Testis (tissue), 2 donors: ENCODE measurements at regions not wholly inside any gene's neighbourhood (a gene's known extent, or its start where the extent isn't known, plus 50 kb on each side); places are given as distances from the start of the nearest gene placed in this dataset.
"Not testable (repeated sequence)": the region's sequence is repeated elsewhere in the genome, so short reads cannot be mapped to it uniquely, and the experiment has no call there.

Source experiments
- DNase-seq: peaks from one replicate; pipeline ENCODE4 v3.0.0-alpha.2; 2019
- H3K27ac ChIP-seq, 2 donors: fragments of 200-600 bp; sonication (generic); one replicate each; pipeline ENCODE4 v1.5.1; 2019
- H3K27me3 ChIP-seq: fragments of 200-600 bp; sonication (generic); one replicate; pipeline ENCODE4 v1.5.1; 2019
- H3K36me3 ChIP-seq: fragments of 200-600 bp; sonication (generic); one replicate; pipeline ENCODE4 v1.5.1; 2017; ENCODE audit warnings: low read depth; ENCODE audit errors: missing control alignments
- H3K4me1 ChIP-seq: fragments of 200-600 bp; sonication (generic); one replicate; pipeline ENCODE4 v1.5.1; 2019
- H3K4me3 ChIP-seq, 2 donors: fragments of 200-600 bp; sonication (generic); one replicate each; pipeline ENCODE4 v1.5.1; 2017 to 2019
- H3K9me3 ChIP-seq: fragments of 200-600 bp; sonication (generic); one replicate; pipeline ENCODE4 v1.5.1; 2017
- CTCF ChIP-seq, 3 experiments: fragments of 450-650 bp in 2 of 3; fragments of 200-600 bp in 1 of 3; sonication (generic) in 1 of 3; IDR thresholded peaks; one replicate each; pipeline ENCODE4 v1.5.1; 2016 to 2019; ENCODE audit warnings: antibody characterized with exemption in 3 of 3, mild to moderate bottlenecking in 2 of 3, moderate library complexity in 1 of 3
- POLR2A ChIP-seq: fragments of 450-650 bp; IDR thresholded peaks from one replicate; pipeline ENCODE4 v1.6.1; 2017; ENCODE audit warnings: antibody characterized with exemption, mild to moderate bottlenecking, moderate library complexity
- WGBS, 2 donors: methylation state at CpG; one replicate each; pipeline ENCODE4 v1.1.5; 2018; 5-methylcytosine and 5-hydroxymethylcytosine counted together
- intact Hi-C: fragments of 100-400 bp; cut with DNase I; formaldehyde crosslinking; loops from one replicate; pipeline ENCODE4 v1.15.1; 2023; ENCODE audit warnings: low total_unique reads

DNA sequence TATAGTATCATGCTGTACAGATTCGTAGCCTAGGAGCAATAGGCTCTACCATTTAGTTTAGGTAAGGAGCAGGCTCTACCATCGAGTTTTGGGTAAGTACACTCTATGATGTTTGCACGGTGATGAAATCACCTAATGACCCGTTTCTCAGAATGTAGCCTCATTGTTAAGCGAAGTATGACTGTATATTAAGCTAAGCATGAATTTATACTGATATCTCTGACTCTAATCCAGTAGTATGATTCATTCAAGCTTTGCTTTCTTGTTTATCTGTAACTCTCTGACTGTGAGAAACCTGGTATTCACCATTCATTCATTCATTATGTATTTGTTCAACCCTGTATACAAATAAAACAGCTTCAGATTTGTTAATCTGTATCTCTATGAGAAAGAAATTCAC lies 283.9 kb upstream of the PRICKLE1 start:
- TF ChIP-seq CTCF (IDR thresholded peaks at IDR 0.05) (no peak), POLR2A (no peak)
- H3K4me3 ChIP-seq = no peak overlapping the region
- H3K27ac ChIP-seq = no peak overlapping the region
- 89 to 92% methylated on average over 5 of the region's 5 CpGs for WGBS, 2 donors
- no peaks in the 10 kb centered on the region for H3K4me1 ChIP-seq
- no peaks in the 10 kb centered on the region for H3K9me3 ChIP-seq
- no peaks in the 10 kb centered on the region for H3K27me3 ChIP-seq
- H3K36me3 ChIP-seq = no peaks in the 10 kb centered on the region
- DNase-seq = no peak
- intact Hi-C loops = no loop called here

- TF ChIP-seq CTCF (IDR thresholded peaks at IDR 0.05) (no peak), POLR2A (no peak)
- Histone ChIP-seq H3K9me3 (no peaks in the 10 kb centered on the region), H3K27ac (no peak overlapping the region), H3K4me3 (no peak overlapping the region), H3K36me3 (no peaks in the 10 kb centered on the region), H3K4me1 (no peaks in the 10 kb centered on the region), H3K27me3 (no peaks in the 10 kb centered on the region)
- intact Hi-C loops = no loop called here
- WGBS, 2 donors = 73 to 79% methylated on average over 3 of the region's 3 CpGs
- no peak for DNase-seq
Measured at GRCh38 chr12:42871816-42872215, 282.3 kb upstream of the PRICKLE1 start.

DNA sequence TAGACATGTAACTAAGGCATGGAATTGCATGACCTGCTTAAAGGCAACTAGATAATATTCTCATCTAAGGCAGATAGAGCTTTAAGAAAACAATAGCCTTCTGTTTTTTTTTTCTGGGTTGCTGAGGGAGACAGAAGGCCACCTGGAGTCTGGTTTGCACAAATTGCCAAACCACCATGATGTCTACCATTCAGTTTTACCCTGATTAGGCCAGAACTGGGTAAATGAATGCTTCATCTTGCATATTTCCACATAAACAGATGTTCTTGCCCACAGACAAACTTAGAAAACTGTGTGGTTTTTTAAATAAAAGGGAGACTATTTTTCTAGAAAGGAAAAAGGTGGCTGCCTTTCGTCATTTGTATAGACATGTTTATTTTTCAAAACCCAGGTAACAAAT lies 278.7 kb upstream of the PRICKLE1 start:
- H3K36me3 ChIP-seq = no peaks in the 10 kb centered on the region
- TF ChIP-seq CTCF (IDR thresholded peaks at IDR 0.05) = no peak
- TF ChIP-seq POLR2A = no peak
- H3K4me3 ChIP-seq = no peak overlapping the region
- intact Hi-C loops = no loop called here
- no peaks in the 10 kb centered on the region for H3K4me1 ChIP-seq
- no peaks in the 10 kb centered on the region for H3K27me3 ChIP-seq
- no peak overlapping the region for H3K27ac ChIP-seq
- DNase-seq = no peak
- no peaks in the 10 kb centered on the region for H3K9me3 ChIP-seq
- WGBS, 2 donors = 84 to 95% methylated on average over 1 of the region's 1 CpG

DNA sequence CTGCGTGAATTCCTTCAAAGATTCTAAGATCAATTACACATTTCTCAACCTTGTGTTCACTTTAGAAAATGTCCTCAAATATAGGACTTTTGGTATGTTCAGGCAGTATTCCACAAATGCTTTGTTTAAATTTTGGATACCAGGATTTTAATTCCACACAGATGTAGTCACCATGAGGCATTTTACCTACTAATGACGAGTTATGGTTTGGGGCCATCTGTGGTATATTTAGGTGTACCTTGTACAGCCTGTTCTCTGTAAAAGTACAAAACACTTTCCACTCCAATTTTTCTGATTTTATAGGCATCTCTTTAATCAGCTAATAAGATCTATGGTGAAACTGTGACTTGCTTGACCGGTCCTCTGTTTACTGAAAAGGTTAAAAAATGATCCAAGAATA lies 275.7 kb upstream of the PRICKLE1 start:
- no peak for TF ChIP-seq POLR2A
- no peak for TF ChIP-seq CTCF (IDR thresholded peaks at IDR 0.05)
- Histone ChIP-seq H3K4me1 (no peaks in the 10 kb centered on the region), H3K36me3 (no peaks in the 10 kb centered on the region), H3K27ac (no peak overlapping the region), H3K9me3 (no peaks in the 10 kb centered on the region), H3K27me3 (no peaks in the 10 kb centered on the region), H3K4me3 (no peak overlapping the region)
- intact Hi-C loops = no loop called here
- WGBS, 2 donors = 86 to 97% methylated on average over 3 of the region's 3 CpGs
- no peak for DNase-seq

GRCh38 chr12:42862055-42862454 lies 272.5 kb upstream of the PRICKLE1 start:
- no peak overlapping the region for H3K27ac ChIP-seq
- DNase-seq = no peak
- TF ChIP-seq CTCF (IDR thresholded peaks at IDR 0.05) (no peak), POLR2A (no peak)
- no peaks in the 10 kb centered on the region for H3K27me3 ChIP-seq
- H3K9me3 ChIP-seq = no peaks in the 10 kb centered on the region
- 95 to 96% methylated on average over 2 of the region's 2 CpGs for WGBS, 2 donors
- H3K36me3 ChIP-seq = no peaks in the 10 kb centered on the region
- no peak overlapping the region for H3K4me3 ChIP-seq
- intact Hi-C loops = no loop called here
- H3K4me1 ChIP-seq = no peaks in the 10 kb centered on the region

- intact Hi-C loops = not testable (repeated sequence)
Measured at GRCh38 chr12:42860331-42860730, 270.8 kb upstream of the PRICKLE1 start.

More at GRCh38 chr12:42860331-42860730, 270.8 kb upstream of the PRICKLE1 start:
- H3K9me3 ChIP-seq, H3K4me1 ChIP-seq, H3K36me3 ChIP-seq, H3K27me3 ChIP-seq, H3K27ac ChIP-seq, H3K4me3 ChIP-seq, DNase-seq: not testable (repeated sequence)
